PFSK-1 (cell line): ENCODE measurements at regions not wholly inside any gene's neighbourhood (a gene's known extent, or its start where the extent isn't known, plus 50 kb on each side); places are given as distances from the start of the nearest gene placed in this dataset.

ENCODE experiments used
- FOXP2 ChIP-seq: optimal IDR thresholded peaks from 2 replicates; pipeline ENCODE3; 2011; ENCODE audit warnings: borderline replicate concordance, control low read depth, inconsistent platforms; ENCODE audit not compliant: insufficient read depth; ENCODE audit errors: extremely low read length, extremely low read depth
- POLR2AphosphoS5 ChIP-seq: IDR thresholded peaks from 2 replicates; pipeline ENCODE4 v1.6.1; 2012; ENCODE audit warnings: low read depth, mild to moderate bottlenecking, control low read depth, low read length, moderate library complexity
- SIN3A ChIP-seq: IDR thresholded peaks from 2 replicates; pipeline ENCODE4 v1.6.1; 2012; ENCODE audit warnings: mild to moderate bottlenecking, low read length, moderate library complexity, borderline replicate concordance; ENCODE audit not compliant: insufficient read depth
- TAF1 ChIP-seq: IDR thresholded peaks from 2 replicates; pipeline ENCODE4 v1.6.1; 2012; ENCODE audit warnings: low read length, control low read depth, borderline replicate concordance; ENCODE audit not compliant: insufficient read depth
- TF ChIP-seq, protein P1 (sequence below), 2 experiments: IDR thresholded peaks; 2 replicates each; pipeline versions ENCODE4 v1.6.1 to v1.8.0; 2011 to 2012; ENCODE audit warnings: low read depth in 2 of 2, low read length in 2 of 2, control low read depth in 1 of 2, inconsistent platforms in 1 of 2, mild to moderate bottlenecking in 1 of 2, moderate library complexity in 1 of 2; ENCODE audit not compliant: insufficient read depth in 1 of 2

DNA sequence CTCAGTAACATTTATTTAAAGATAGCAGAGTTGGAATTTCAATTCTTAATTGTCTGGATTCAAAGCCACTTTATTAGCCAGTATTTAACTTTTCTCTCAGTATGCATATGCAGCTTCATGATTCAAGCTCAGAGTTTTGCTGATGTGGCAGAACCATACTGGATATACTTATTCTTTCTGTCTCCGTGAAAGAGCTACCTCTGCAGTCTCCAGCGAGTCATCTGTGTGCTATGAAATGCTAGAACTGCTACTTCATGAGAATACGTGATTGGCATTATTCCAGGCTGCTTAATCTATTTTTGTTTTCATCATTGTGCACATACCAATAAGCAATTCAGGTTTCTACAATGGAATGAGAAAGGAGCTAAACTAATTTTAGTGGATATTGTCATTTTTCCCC lies 743.7 kb downstream of the C4orf33 start:
- TF ChIP-seq, protein P1, sequence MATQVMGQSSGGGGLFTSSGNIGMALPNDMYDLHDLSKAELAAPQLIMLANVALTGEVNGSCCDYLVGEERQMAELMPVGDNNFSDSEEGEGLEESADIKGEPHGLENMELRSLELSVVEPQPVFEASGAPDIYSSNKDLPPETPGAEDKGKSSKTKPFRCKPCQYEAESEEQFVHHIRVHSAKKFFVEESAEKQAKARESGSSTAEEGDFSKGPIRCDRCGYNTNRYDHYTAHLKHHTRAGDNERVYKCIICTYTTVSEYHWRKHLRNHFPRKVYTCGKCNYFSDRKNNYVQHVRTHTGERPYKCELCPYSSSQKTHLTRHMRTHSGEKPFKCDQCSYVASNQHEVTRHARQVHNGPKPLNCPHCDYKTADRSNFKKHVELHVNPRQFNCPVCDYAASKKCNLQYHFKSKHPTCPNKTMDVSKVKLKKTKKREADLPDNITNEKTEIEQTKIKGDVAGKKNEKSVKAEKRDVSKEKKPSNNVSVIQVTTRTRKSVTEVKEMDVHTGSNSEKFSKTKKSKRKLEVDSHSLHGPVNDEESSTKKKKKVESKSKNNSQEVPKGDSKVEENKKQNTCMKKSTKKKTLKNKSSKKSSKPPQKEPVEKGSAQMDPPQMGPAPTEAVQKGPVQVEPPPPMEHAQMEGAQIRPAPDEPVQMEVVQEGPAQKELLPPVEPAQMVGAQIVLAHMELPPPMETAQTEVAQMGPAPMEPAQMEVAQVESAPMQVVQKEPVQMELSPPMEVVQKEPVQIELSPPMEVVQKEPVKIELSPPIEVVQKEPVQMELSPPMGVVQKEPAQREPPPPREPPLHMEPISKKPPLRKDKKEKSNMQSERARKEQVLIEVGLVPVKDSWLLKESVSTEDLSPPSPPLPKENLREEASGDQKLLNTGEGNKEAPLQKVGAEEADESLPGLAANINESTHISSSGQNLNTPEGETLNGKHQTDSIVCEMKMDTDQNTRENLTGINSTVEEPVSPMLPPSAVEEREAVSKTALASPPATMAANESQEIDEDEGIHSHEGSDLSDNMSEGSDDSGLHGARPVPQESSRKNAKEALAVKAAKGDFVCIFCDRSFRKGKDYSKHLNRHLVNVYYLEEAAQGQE (IDR thresholded peaks at IDR 0.05; ENCODE audit: insufficient read depth in 1 of 2, low read depth in 2 of 2, low read length in 2 of 2), result no peak
- no peak for TF ChIP-seq SIN3A
- TF ChIP-seq POLR2AphosphoS5, result no peak
- TF ChIP-seq TAF1, result no peak
- TF ChIP-seq FOXP2, result no peak

DNA sequence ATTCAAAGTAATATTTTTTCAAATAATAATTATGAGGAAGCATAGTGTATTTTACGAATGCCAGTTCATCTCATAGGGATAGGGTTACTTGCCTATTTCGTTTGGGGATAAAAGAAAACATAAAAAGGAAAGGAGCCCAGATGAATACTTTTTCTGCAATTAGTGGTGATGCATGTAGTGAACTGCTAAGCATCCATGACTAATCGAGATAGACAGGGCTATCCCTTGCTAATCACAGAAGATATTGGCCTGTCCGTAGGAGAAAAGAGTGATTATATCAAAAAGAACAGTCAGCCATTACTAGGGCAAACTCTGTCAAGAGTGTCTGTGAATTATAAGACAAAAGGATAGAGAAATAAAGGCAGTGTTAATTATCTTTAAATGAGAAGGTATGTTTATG lies 746.1 kb downstream of the C4orf33 start:
- TF ChIP-seq FOXP2 (no peak), TAF1 (no peak), POLR2AphosphoS5 (no peak), SIN3A (no peak)
- TF ChIP-seq, protein P1 (IDR thresholded peaks at IDR 0.05; ENCODE audit: insufficient read depth in 1 of 2, low read depth in 2 of 2, low read length in 2 of 2), result no peak

DNA sequence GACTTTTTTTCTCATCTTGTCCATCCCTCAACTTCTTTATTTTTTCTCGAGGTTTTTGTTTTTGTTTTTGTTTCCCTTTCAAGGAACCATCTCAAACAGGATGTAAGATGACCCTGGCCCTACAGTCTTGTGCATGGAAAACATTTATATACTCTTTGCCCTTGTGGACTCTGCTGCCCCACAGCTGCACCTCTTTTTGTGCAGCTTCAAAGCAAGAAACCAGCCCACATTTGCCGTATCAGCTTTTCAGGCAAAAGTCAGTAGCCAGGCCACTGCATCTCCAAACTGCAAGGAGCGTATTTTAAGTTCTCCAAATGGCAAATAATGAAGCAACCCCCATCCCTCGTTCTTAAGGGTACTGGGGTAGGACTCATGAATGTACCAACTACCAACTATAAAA lies 756.5 kb downstream of the C4orf33 start:
- TF ChIP-seq, protein P1 (IDR thresholded peaks at IDR 0.05; ENCODE audit: insufficient read depth in 1 of 2, low read depth in 2 of 2, low read length in 2 of 2), result no peak
- no peak for TF ChIP-seq FOXP2
- TF ChIP-seq POLR2AphosphoS5, result no peak
- no peak for TF ChIP-seq SIN3A
- no peak for TF ChIP-seq TAF1

DNA sequence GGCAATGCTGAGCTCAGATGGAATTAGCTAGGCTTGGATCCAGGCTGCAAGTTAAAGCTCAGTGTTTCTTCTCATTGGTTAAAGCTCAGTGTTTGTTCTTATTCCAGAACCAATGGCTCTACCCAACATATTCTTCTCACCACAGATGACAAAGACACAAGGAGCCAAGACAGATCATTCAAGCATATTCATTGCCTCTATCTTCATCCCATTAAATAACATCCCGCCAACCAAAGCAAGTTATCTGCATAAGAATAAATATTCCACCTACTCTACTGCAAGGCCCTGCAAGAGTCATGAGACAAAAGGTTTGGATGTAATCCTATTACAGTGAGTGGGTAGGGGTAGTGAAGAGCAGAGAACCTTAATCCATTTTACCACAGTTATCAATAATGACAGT lies 766.5 kb downstream of the C4orf33 start:
- TF ChIP-seq FOXP2, result no peak
- TF ChIP-seq POLR2AphosphoS5, result no peak
- TF ChIP-seq TAF1, result no peak
- TF ChIP-seq, protein P1 (IDR thresholded peaks at IDR 0.05; ENCODE audit: insufficient read depth in 1 of 2, low read depth in 2 of 2, low read length in 2 of 2), result no peak
- TF ChIP-seq SIN3A, result no peak

DNA sequence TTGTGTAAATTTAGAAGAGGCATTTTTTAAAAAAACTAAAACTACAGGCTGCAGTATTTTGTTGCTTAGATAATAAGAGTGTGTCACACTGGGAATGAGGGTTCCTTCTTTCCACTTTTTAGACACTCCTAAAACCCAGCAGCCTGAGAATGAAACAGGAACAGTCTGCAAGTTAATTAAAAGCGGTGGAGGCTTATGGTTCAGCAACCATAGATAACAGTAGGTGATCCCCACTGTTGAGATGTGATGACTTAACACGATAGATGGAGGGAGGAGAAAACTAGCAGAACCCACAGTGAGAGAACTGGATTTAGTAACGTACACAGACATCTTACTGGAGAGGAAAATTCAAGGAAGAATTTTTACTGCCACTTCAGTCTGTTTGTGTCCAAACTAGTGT lies 767.3 kb downstream of the C4orf33 start:
- TF ChIP-seq TAF1 (no peak), FOXP2 (no peak), POLR2AphosphoS5 (no peak), SIN3A (no peak)
- TF ChIP-seq, protein P1 (IDR thresholded peaks at IDR 0.05; ENCODE audit: insufficient read depth in 1 of 2, low read depth in 2 of 2, low read length in 2 of 2), result no peak
